GM18951 (cell line): ENCODE measurements at regions not wholly inside any gene's neighbourhood (a gene's known extent, or its start where the extent isn't known, plus 50 kb on each side); places are given as distances from the start of the nearest gene placed in this dataset.

Source experiments
- POLR2A ChIP-seq: IDR thresholded peaks from 4 replicates; pipeline ENCODE4 v1.6.1; 2011; ENCODE audit warnings: mild to moderate bottlenecking; ENCODE audit not compliant: insufficient read length, insufficient read depth; ENCODE audit errors: extremely low read depth
- in situ Hi-C: fragments of 300-500 bp; cut with MboI; formaldehyde crosslinking; loops from one replicate; pipeline ENCODE4 v1.12.0; 2022; ENCODE audit warnings: low sequenced_read_pairs, mixed read lengths, inconsistent platforms; ENCODE audit not compliant: unreplicated experiment

DNA sequence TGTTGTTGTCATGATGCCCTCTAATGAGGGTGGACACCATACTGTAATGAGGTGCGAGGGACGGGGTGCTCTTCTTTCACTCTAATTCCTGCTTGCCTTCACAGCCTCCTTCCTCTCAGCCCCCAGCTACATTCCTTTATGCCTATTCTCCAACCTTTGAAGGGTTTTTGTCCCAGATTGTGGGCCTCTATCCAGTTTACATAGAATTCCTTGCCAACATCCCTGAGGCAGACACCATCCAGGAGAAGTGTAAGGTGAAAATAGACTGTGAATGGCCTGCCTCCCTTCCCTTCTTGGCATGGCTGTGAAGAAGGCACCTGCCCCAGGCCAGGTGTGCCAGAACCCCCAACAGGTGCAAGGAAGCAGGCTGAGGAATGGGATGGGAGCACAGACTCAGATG, 122.3 kb downstream of the CHST1 start:
- in situ Hi-C loops, result no loop called here
- no peak for TF ChIP-seq POLR2A

DNA sequence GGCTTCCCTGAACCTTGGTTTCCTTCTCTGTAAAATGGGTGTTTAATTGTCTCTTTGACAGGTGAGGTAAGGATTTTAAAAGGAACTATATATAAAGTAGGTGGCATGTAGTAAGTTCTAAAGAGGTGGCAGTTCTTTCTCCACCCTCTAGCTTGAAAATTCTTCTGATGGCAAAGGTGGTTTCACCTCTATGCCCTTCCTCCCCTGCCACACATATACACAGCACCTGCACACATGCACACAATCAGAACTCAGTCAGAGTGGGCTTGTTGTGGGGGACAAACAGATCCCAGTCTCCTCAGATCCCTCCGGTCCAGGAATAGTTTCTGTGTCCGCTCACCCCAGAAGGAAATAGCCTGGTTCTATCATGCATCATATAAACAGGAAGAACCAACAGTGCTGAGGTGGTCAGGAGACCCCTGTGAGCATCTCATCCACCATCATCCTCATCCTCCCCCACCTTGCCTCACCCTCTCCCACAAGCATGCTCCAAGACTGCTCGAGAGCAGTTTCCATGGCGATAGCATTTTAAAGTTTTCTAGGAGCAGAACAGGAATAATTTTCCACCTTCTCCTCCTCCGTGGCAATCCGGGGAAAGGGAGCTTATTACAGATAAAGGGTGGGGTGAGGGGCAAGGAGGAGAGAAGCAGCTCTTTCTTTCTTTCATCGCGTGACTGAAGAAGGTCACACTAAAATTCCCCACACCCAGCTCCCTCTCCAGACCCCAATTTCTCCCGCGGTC, 123.6 kb downstream of the CHST1 start:
- no peak for TF ChIP-seq POLR2A
- in situ Hi-C loops, result no loop called here

- in situ Hi-C loops, result no loop called here
- TF ChIP-seq POLR2A, result no peak
Observed at GRCh38 chr11:45538939-45539338, 126.5 kb downstream of the CHST1 start.

GRCh38 chr11:45538363-45538762, 127.1 kb downstream of the CHST1 start:
- no peak for TF ChIP-seq POLR2A
- in situ Hi-C loops, result no loop called here

DNA sequence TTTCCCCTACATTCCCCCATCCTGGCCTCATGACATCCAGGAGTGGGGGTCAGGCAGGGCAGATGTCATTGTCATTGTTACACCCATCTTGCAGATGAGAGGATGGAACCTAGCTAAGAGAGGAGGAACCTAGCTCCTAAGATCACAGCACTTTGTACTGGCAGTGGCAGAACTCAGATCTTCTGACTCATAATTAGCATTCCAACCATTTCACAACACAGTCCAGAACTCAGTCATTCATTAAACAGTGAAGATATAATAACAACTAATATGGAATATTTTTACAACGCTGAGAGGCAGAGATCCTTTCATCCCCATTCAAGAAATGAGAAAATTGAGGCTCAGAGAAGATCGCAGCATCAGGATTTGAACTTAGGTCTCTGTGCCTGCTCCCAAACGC, 127.8 kb downstream of the CHST1 start:
- TF ChIP-seq POLR2A, result no peak
- in situ Hi-C loops, result no loop called here

DNA sequence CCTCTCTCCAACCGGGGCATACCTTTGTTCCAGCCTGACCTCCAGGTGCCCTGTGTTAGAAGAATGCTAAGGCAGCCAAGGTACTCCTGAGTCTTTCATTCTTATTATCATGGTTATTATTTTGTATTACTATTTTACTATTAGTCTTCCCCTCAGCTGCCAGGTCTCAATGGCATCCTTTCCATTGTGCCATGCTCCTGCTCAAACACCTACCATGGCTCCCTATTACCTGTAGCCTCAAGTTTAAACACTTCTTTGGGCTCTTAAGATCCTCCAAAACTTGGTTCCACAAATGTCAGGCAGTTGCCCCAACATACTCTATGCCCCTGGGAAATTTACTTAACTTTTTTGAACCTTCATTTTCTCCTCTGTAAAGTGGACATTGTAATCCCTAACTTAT, 130.4 kb downstream of the CHST1 start:
- in situ Hi-C loops, result no loop called here
- TF ChIP-seq POLR2A, result no peak

DNA sequence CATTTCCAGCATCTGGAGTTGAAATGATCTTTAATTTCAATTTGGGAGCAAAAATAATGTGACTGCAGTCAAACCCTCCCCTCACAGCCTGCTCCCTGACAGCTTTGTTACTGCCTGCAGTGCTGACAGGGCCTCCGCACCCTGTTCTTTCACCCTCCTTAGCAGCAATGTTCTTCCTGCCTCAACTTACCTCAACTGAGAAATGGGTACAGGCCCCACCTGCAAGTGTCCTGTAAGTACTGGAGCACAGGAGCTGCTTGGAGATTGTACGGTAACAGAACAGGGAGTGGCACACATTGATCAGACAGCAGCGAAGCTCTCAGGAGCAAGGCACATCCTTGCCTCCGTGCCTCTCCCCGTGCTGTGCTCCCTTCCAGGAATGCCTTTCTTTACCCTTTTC, 131.3 kb downstream of the CHST1 start:
- in situ Hi-C loops, result no loop called here
- no peak for TF ChIP-seq POLR2A

DNA sequence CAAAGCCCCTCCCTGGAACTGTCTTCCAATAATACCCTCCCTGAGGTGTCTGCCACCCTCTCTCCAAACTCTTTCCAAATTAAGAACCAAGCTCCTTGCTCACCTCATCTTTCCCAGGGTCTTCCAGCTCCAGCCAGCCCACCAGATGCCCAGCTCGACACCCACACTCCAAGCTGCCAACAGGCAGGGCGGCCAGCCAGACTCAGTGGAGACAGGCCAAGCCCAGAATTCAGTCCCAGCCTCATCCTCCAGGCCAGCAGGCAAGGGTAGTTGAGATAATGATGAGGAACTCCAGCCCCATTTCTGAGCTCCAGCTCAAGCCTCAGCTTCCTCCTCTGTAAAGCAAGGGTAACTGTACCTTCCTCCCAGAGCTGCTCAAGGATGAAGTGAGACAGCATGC, 132.9 kb downstream of the CHST1 start:
- in situ Hi-C loops, result no loop called here

GRCh38 chr11:45530776-45531175, 134.6 kb downstream of the CHST1 start:
- TF ChIP-seq POLR2A, result no peak
- in situ Hi-C loops, result no loop called here

More for the DNA sequence above, 132.9 kb downstream of the CHST1 start:
- TF ChIP-seq POLR2A, result no peak

- in situ Hi-C loops, result no loop called here
- TF ChIP-seq POLR2A, result no peak
Observed at GRCh38 chr11:45530111-45530510, 135.3 kb downstream of the CHST1 start.

DNA sequence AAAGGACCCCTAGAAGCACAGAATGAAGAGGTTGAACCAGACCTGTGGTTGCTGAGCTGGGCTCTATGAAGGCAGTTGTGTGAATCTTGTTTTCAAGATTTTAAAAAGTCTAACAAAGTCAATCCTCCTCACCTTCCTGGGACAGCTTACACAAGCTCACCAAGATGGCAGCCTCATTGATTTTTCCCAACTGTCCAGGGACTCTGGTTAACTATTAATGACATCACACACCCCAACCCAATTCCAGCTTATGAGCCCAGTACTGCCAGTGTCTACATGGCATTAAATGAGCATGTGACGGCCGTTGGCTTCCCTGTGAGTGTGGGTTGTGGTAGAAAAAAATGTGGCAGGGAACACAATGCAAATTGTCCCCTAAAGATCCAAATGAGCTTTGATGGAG, 137.0 kb downstream of the CHST1 start:
- in situ Hi-C loops, result no loop called here

GRCh38 chr11:45527898-45528297, 137.5 kb downstream of the CHST1 start:
- in situ Hi-C loops, result no loop called here

More for the DNA sequence above, 137.0 kb downstream of the CHST1 start:
- no peak for TF ChIP-seq POLR2A

GRCh38 chr11:45525393-45525792, 140.0 kb downstream of the CHST1 start:
- in situ Hi-C loops, result no loop called here
- no peak for TF ChIP-seq POLR2A

More at GRCh38 chr11:45527898-45528297, 137.5 kb downstream of the CHST1 start:
- no peak for TF ChIP-seq POLR2A

GRCh38 chr11:45523760-45524159, 141.7 kb downstream of the CHST1 start:
- TF ChIP-seq POLR2A, result no peak
- in situ Hi-C loops, result no loop called here
